ENCODE measurements at regions not wholly inside any gene's neighbourhood (a gene's known extent, or its start where the extent isn't known, plus 50 kb on each side); places are given as distances from the start of the nearest gene placed in this dataset.

DNA sequence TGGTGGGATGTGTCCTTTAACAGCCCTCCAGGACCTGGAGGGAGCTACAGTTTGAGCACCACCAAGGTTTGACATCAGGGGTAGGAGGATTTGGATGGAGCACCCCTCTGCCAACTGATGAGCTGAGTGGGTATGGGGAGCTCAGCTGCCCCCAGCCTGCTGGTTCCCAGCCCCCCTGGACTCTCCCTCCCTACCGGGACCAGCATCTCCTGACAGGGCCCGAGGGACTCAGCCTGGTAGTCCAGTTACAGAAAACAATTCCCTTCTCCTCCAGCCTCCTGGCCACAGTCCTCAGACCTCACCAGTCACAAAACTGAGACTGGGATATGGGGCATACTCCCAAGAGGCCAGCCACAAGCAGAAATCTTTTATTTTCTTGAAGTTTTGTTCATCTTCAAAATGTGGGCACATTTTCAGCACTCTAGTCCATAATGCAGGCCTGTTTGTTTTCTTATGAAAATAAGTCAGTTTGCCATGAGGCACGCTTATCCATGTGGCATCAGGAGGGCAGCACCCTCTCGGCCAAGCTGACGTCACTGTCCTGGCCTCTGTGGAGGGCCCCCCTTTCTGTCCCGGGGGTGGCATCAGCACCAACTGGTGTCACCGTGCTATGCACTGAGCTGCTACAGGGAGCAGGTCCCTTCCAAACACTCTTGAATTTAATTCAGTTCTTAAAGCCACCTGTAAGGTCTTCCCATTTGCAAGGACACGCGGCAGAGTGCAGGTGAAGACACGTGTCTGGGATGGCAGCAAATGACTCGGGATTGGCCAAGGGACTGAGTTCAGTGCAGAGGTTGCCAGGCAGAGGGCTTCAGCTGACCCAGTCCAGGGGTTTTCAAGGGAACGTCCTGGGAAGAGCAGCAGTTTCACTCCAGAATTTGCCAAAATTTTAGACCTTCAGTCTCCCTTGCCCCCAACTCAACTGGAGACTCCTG is 187.6 kb downstream of the GADD45G start:
- no peak for DNase-seq (ENCODE audit: low read depth in 2 of 2)

DNA sequence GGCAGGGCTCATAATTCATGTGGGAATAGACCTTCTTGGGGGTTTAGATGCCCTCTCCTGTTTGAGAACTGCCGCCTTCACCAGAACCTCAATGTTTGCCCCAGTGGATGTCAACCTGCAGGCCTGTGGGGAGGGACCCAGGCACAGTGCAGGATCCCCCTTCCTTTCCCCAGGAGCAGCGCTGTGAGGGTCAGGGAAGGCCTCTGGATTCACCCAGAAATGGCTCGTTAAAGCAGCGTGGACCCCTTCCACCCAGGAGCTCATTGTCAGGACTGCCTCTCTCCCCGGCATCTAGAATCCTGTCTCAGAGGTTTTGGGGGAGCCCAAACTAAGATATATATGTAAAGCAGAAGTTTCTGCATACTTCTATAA is 188.3 kb downstream of the GADD45G start:
- no peak for DNase-seq (ENCODE audit: low read depth in 2 of 2)

DNA sequence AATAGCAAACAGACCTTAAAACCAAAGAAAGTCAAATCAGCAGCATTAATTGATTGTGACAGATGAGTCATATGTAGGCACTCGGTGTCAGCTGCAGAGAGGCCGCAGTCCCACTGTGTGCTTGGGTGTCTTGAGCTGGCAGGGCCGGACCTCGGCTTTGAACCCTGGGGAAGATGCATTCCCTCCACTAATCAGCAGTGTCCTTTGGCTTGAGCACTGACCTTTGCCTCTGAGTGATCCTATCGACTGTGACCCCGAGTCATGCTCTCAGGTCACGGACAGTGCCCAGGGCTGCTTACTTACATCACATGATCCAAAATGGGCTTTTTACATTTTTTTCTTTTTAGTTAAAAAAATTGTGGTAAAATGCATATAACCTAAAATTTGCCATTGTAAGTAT is 188.7 kb downstream of the GADD45G start:
- no peak for DNase-seq (ENCODE audit: low read depth in 2 of 2)

DNA sequence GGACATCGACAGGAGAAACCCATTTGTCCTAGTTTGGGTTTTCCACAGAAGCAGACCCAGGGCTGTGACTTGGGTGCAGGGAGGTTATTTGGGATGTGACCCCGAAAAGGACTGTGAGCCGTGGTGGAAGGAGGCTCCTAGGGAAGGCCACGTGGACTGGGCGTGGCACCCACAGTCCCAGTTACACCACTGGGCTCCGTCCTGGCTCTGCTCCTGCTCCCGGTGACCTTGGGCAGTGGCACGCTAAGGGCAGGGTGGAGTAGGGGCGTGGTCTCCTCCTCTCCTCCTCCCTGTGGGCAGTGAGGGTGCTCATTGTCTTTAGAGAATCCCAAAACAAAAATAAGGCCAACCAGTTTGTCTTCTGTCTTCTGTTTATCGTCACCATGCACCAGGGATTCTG is 190.1 kb downstream of the GADD45G start:
- DNase-seq (ENCODE audit: low read depth in 2 of 2): no peak

DNA sequence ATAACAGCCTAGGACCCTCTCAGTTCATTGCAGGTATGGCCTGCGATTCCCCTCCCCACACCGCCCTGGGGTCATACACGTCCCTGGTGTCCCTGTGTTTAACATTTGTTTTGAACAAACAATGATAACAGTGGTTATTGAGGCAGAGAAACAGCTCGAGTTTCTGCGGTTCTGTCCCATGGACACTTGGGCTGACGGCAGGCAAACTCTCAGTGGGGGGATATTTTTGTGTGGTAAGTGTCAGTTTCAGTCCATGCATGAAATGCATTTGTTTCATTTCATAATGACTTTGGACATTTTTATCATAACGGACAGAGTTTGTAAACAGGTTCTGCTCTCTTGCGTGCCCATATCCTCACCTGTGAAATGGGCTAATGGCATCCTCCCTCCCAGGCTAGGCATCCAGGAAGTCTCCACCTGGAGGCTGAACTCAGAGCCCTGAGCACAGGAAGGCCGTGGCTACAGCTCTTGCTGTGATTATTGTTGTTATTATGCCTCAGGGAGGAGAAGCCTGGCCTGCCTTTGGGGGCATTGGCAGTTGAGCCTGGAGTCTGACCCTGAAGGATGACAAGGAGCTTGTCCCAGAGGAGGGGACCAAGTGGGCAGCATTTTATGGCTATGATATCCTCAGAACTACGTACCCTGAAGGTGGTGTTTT is 190.9 kb downstream of the GADD45G start:
- no peak for DNase-seq (ENCODE audit: low read depth in 2 of 2)

DNA sequence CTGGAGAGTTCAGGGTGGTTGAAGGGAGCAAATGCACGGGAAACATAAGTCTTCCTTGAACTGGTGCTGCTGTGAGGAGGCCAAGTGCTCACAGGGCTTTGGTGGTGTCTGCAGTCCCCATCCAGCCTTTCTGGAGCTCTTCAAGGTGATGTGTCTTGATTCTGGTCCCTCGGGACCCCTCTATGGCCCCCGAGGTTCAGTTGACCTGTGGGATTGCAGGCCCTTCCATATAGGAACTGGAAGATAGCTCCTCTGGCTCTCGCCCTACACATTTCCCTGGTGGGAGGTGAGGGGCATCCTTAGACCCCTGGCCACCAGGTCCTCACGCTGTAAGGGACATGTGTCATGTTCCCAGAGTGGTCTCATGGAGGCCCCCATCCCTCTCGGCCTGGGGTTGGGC is 191.8 kb downstream of the GADD45G start:
- no peak for DNase-seq (ENCODE audit: low read depth in 2 of 2)

DNA sequence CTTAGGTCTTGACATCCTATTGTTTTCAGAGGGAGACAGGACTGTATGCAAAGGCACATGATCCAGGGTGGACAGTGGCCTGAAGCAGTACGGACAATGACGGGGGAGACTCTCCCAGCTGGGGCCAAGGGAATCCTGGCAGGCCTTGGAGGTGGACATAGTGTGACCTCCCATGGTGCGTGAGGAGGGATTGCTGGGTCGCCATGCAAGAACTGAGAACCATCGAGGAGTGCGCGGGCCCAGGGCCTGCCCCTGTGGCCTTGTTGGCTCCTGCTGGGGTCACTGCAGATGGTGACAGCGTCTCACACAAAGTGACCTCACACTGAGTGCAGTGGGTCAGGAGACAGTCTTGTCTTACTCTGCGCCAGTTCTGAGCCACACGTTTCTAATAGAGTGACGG is 192.4 kb downstream of the GADD45G start:
- DNase-seq (ENCODE audit: low read depth in 2 of 2): no peak

DNA sequence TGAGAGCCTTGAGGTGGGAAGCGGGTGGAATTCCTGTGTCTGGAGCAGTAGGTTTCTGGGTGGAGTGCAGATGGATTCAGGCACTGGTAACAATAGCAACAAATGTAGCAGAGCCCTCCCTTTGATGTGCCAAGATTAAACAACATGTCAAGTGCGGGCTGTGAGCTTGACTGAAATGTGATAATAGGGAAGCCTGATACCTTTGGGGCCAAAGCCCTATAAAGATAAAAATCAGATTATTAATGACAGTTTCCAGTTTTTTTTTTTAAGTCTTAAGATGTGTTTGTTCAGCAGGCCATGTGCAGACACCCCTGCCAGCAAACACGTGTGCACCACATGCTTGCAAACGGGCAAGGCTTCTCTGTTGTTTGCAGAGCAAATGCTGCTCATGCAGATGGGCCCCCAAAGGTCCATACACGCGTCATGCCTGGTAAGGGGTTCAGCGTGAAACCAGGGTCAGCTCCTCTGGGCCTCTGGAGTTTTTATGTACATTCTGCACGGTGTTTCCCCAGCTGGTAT is 193.2 kb downstream of the GADD45G start:
- DNase-seq (ENCODE audit: low read depth in 2 of 2): no peak

DNA sequence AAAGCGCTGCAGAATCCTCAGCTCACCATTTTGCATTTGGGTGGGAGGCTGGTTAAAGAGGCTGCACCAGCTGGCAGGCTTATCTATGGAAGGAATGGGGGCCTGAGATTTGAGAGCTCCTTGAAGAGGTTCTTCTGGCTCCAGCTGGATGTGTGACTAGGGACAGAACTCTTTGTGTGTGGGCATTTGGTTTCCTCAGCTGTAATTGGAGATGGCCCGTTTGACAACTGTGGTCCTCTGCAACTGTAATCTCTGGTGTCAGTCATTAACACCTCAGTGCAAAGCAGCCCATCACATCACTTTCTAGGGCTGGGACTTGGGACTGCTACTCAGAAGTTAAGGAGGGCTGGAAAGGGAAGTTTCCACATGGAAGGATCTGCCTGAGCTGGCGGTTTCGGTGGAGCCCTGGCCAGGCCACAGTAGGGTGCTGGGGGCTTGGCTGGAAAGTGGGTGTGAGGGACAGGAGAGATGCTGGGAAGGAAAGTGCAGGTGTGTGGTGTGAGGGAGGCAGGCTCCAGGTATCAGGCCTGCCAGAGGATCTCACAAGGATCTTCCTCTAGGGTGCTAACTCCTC is 193.8 kb downstream of the GADD45G start:
- no peak for DNase-seq (ENCODE audit: low read depth in 2 of 2)

DNA sequence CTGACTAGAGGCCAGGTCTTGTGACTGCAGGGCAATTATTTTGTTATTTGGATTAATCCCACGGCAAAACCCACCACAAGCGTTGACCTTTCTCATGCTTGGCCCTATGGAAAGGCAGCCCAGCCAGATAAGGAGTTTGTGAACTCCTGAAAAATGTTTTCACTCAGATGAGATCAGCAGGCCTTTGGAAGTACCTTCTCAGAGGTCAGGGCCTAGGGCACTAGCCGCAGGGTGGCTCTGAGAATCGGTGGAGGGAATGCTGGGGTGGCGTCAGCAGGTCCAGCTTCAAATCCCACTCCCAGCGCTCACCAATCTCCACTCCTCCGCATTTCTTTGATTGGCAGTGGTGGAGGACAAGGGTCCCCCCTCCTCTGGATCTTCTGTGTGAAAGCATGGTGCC is 194.4 kb downstream of the GADD45G start:
- no peak for DNase-seq (ENCODE audit: low read depth in 2 of 2)

DNA sequence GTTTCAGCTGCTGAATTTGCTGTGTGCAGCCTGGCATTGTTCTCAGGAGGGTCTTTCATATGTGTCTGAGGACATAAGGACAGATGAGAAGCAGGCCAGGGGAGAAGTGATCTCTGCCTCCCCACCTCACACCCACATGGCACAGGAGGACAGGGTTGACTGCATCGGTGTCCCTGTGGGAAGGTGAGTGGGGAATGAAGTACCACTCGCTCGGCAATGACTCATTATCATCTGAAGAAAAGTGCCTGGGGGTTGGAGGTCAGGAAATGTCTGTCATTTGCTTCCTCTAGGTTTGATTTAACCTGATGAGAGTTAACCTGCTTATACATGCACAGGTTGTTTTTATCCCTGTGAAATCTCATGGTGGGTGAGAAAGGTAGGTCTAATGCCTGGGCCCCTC is 195.0 kb downstream of the GADD45G start:
- DNase-seq (ENCODE audit: low read depth in 2 of 2): no peak

DNA sequence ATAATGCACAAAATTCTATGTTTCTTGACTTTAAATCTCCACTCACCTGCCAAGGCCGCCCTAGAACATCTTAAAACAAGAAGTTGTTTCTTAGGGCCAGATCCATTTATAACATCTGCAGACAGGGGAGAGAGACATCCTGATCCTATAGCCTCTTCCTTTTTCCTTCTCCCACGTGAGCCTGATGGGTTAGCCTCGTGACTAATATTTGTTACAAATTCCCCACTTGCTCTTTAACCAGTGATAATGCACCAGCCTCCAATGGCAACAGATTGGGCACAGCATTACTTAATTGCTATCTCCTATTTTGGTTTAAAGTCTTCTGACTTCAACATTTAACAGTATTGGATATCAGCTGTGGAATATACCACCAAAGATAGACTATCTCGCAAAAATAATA is 196.5 kb downstream of the GADD45G start:
- DNase-seq (ENCODE audit: low read depth in 2 of 2): no peak

DNA sequence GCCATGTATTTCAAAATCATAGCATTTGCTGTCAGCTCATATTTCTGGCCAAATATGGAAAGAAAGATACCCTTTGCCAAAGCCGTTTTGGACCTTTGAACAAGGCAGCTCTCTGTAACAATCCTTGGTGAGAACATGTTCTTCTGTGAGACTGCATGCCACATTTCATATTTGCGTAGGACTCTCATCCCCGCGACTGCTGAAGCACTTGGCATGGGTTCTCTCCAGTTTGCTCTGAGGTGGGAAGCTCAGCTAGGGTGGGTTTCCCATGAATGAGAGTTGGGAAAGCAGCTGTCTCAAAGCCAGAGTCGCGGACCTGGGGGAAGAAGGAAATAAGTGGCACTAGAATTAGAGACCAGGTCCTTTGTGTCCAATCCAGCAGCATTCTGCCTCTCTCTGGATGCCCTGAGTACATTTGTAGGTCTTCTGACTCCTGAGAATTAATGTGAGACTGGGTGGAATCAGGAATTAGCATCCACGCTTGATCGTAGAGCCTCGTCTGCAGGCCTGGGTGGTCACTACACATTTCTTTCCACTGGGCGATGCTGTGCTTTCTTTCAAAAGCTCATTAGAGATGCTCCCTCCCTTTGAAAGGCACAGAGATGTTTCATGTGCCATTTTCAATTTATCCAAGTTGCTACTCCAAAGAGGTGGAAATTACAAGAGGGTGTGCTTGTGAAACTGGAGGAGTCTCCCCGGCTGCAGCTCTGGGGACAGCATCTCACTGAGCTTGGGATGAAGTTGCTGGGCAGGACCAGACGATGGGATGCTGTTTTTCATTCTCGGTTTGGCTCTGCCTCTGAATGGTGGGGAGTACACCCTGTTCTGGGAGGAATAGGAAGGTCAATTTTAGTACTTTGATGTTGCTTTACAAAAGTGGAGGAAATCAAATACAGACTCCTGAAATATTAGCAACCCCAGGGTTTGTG is 197.2 kb downstream of the GADD45G start:
- no peak for DNase-seq (ENCODE audit: low read depth in 2 of 2)

DNA sequence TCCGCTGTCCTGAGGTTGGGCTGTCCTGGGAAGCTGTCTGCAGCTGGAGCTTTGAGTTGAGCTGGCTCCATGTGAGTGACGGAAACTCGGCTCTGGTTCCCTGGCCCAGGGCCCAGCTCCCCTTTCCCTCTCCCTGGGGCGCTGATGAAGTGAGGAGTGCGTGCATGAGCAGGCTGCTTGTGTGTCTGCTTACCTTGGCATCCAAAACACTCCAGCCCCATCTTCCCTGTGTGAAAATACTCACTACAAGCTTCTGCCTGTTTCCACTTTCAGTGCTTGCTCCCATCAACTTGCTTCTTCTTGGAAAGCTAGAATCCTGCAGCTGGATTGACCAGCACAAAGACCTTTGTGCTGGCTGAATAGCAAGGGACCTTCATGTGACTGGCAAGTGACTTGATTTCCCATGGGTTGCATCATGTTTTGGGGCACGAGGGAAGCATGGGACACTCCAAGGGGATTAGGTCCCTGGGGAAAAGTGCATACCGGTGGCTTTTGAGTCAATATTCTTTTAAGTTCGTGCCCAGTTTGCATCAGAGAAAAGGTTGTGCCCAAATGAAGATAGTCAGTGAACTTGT is 198.1 kb downstream of the GADD45G start:
- DNase-seq (ENCODE audit: low read depth in 2 of 2): no peak

DNA sequence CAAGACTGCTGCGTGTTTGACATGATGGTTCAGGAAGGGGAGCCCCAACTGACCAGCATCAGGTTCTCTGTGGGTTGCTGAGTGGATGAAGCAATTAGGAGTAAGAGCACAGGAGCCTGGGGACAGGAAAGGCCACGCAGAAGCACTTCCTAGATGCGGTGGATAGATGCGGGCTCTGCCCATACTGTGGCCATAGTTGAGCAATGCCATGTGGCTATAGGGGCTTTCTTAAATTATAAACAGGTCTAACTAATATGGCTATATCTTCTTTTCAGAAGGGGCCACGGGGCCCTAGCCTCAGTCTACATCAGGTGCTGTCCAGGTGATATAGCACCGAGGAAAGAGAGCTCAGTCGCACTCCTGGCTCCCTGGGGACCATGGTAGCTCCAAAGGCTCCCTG is 198.6 kb downstream of the GADD45G start:
- no peak for DNase-seq (ENCODE audit: low read depth in 2 of 2)

DNA sequence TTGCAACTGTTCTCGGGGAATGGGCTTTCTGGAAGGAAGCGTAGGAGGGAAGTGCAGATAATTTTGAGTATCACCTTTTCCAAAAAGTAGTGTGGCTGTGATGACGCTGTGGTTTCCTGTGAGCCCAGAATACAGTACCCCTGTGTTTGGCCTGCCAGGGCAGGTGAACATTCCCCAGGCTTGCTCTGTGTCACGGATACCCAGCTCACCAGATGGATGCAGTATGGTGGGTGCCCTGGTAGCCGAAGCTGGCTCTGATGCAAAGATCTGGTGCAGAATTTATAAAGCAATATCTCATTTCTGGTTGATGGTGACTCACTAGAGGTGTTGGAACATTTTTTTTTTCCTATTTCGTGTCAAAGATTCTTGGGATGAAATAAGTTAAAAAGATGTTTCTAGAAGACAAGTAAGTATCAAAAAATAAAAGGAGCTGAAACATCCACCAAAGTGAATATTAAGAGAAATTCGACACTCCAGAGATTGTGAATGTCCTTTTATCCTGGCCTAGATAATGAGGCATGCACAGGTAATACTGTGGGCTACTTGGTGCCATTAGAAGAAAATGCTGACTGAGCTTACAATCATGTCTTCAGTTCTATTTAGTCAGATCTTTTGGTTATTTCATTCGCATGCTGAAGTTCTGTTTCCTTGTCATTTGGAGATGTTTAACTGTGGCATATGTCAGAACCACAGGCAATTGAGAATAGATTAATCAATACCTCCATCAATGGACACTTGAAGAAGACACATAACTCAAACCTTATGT is 200.1 kb downstream of the GADD45G start:
- DNase-seq (ENCODE audit: low read depth in 2 of 2): no peak

DNA sequence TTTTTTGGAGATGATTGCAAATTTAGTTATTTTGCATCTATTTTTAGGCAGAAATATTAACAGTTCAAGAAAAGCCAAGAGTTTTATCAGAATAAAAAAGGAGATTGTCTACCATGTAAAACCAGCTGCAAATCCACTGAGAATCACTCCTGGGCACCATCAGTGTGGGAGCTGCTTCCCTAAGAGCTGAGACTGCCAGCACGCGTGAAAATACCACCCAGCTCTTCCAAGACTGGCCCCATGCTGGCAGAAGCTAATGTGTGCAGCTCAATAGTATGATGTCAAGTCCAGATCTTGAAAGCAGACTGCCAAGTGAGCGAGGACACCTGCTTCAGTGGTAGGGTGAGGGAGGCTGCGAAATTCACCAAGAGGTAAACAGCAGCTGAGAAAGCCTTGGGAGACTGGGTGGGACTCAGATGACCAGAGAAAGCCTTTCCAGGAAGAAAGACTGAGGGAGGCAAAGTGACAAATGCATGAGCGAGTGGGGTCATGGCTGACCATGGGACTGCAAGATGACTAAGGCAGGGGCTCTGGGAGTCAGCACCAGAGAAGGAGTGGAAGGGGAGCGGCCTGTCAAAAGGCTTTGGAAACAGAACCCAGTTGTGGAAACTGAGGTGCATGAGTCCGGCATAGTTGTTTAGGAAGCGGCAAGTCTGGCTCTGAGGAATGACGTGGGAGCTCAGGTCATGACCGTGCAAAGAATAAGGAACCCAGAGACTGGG is 200.9 kb downstream of the GADD45G start:
- DNase-seq (ENCODE audit: low read depth in 2 of 2): peak in 1 of 2 donors; percentile 24

DNA sequence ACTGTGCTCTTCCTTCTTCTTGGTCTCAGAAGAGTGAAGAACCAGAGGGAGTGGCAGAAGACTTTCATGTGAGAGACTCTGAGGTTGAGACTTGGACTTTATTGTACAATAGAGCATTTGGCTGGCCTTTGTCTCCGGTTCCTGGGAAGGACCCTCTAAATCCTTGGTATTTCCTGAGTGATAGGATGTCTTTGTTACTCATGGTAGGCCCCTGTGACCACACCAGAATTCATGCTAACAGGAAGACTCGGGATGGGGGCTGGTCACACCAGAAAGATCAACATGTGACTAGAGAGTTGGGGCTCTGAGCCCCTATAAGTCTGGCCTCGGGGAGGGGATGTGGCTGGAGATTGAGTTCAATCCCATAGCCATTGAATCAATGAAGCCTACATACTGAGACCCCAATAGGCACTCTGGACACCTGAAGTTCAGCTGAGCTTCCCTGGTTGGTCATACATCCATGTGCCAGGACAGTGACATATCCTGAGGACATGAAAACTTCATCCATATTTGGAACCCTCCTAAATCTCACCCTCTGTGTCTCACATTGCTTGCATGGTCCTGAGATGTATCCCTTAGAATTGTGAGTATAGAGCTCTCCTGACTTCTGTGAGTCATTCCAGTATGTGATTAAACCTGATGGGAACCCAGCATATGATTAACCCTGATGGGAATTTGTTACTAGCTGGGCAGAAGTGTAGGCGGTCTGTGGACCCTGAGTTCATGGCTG is 201.7 kb downstream of the GADD45G start:
- peak in 1 of 2 donors; percentile 69 for DNase-seq (ENCODE audit: low read depth in 2 of 2)

DNA sequence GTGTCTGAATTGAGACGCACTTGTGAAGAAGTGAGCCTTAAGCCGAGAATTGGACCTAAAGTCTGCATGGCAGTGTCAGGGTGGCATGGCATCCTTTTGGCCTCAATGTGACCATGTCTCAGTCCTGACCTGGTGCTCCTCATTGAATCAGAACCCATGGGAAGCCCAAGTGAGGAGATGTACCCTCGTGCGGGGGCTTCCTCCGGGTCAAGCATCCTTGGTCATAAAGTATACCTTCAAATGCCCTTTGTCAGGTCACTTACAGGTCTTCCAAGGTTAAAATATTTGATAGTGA is 202.2 kb downstream of the GADD45G start:
- no peak for DNase-seq (ENCODE audit: low read depth in 2 of 2)

All from lung microvascular endothelial cell (primary cell).